Neural progenitor cell (in vitro differentiated cells): ENCODE measurements at regions not wholly inside any gene's neighbourhood (a gene's known extent, or its start where the extent isn't known, plus 50 kb on each side); places are given as distances from the start of the nearest gene placed in this dataset.
"Not testable (repeated sequence)": the region's sequence is repeated elsewhere in the genome, so short reads cannot be mapped to it uniquely, and the experiment has no call there.

Experiments
- DNase-seq: peaks from one replicate; pipeline ENCODE4 v3.0.0-alpha.2; 2016; ENCODE audit warnings: low spot score
- H2AFZ ChIP-seq: fragments of 200-600 bp; sonication (generic); replicated peaks from 2 replicates; pipeline ENCODE4 v1.6.1; 2016; ENCODE audit warnings: antibody characterized with exemption
- H3F3A ChIP-seq: fragments of 200-600 bp; sonication (generic); 2 replicates; pipeline ENCODE4 v1.6.1; 2016; ENCODE audit warnings: antibody characterized with exemption, low read depth
- H3K27ac ChIP-seq: fragments of 200-600 bp; sonication (generic); 2 replicates; pipeline ENCODE4 v1.5.1; 2016; ENCODE audit warnings: mild to moderate bottlenecking
- H3K27me3 ChIP-seq: fragments of 200-600 bp; sonication (generic); 2 replicates; pipeline ENCODE4 v1.6.1; 2016; ENCODE audit warnings: mild to moderate bottlenecking, moderate library complexity
- H3K36me3 ChIP-seq: fragments of 200-600 bp; sonication (generic); 2 replicates; pipeline ENCODE4 v1.5.1; 2016
- H3K4me1 ChIP-seq: fragments of 200-600 bp; sonication (generic); 2 replicates; pipeline ENCODE4 v1.6.1; 2016; ENCODE audit warnings: mixed run types
- H3K4me2 ChIP-seq: fragments of 200-600 bp; sonication (generic); 2 replicates; pipeline ENCODE4 v1.6.1; 2016
- H3K4me3 ChIP-seq: fragments of 200-600 bp; sonication (generic); 2 replicates; pipeline ENCODE4 v1.5.1; 2016
- H3K79me2 ChIP-seq: fragments of 200-600 bp; sonication (generic); 2 replicates; pipeline ENCODE4 v1.6.1; 2016; ENCODE audit warnings: low read depth
- H3K9ac ChIP-seq: fragments of 200-600 bp; sonication (generic); 2 replicates; pipeline ENCODE4 v1.6.1; 2016
- H3K9me3 ChIP-seq: fragments of 200-600 bp; sonication (generic); 2 replicates; pipeline ENCODE4 v1.5.1; 2016; ENCODE audit warnings: low read depth
- H4K20me1 ChIP-seq: fragments of 200-600 bp; sonication (generic); 2 replicates; pipeline ENCODE4 v1.6.1; 2016; ENCODE audit warnings: low read depth
- H3K27ac Mint-ChIP-seq: 3 replicates; pipeline ENCODE4 v1.8.0; 2021; ENCODE audit warnings: mixed read lengths
- H3K27me3 Mint-ChIP-seq: 2 replicates; pipeline ENCODE4 v1.8.0; 2022; ENCODE audit warnings: low read depth, mild to moderate bottlenecking, inconsistent platforms, moderate library complexity, mixed read lengths; ENCODE audit not compliant: insufficient read depth
- H3K36me3 Mint-ChIP-seq: 3 replicates; pipeline ENCODE4 v1.8.0; 2021; ENCODE audit warnings: mixed read lengths
- H3K4me1 Mint-ChIP-seq: 3 replicates; pipeline ENCODE4 v1.8.0; 2021; ENCODE audit warnings: mixed read lengths
- H3K4me3 Mint-ChIP-seq: 3 replicates; pipeline ENCODE4 v1.8.0; 2021; ENCODE audit warnings: mild to moderate bottlenecking, moderate library complexity, mixed read lengths
- H3K9me3 Mint-ChIP-seq: 3 replicates; pipeline ENCODE4 v1.8.0; 2020; ENCODE audit warnings: mixed read lengths
- EZH2 ChIP-seq: fragments of 200-600 bp; sonication (generic); IDR thresholded peaks from 2 replicates; pipeline ENCODE4 v1.6.1; 2017; ENCODE audit warnings: antibody characterized with exemption, mild to moderate bottlenecking, moderate library complexity
- EZH2phosphoT487 ChIP-seq: fragments of 200-600 bp; sonication (generic); IDR thresholded peaks from 2 replicates; pipeline ENCODE4 v1.6.1; 2017; ENCODE audit warnings: antibody characterized with exemption
- TF ChIP-seq, protein P1 (sequence below): fragments of 200-600 bp; sonication (generic); IDR thresholded peaks from 2 replicates; pipeline ENCODE4 v1.5.1; 2017; ENCODE audit warnings: antibody characterized with exemption, mild to moderate bottlenecking

DNA sequence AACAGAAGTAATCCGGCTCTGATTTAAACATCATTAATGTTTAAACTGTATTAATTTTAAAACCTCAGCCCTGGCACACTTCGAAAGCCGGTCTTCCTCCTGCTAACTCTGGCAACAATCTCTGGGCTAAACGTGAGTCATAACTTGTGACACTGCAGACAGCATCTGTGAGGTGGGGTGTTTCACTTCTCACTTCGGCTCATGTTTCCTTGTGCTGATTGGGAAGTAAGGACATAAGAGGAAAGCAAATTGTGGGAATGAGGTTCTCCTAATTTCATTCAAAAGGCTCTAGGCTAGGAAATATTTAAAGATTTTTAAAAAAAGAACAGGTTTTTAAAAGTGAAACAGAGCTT is 139.9 kb upstream of the USP9X start:
- Histone ChIP-seq H3K36me3 (no peaks in the 10 kb centered on the region), H3K27ac (no peak overlapping the region), H3K4me2 (no peak overlapping the region), H3K9me3 (peaks cover 5% of the 10 kb centered on the region), H3F3A (peaks cover 3% of the 10 kb centered on the region), H3K9ac (no peak overlapping the region), H3K4me1 (peaks cover 8% of the 10 kb centered on the region), H3K79me2 (no peaks in the 10 kb centered on the region), H3K27me3 (no peaks in the 10 kb centered on the region), H3K4me3 (no peak overlapping the region), H4K20me1 (no peaks in the 10 kb centered on the region), H2AFZ (no peak overlapping the region)
- no peak overlapping the region for H3K27ac Mint-ChIP-seq
- peaks cover 7% of the 10 kb centered on the region for H3K9me3 Mint-ChIP-seq
- no peaks in the 10 kb centered on the region for H3K27me3 Mint-ChIP-seq
- H3K36me3 Mint-ChIP-seq: no peaks in the 10 kb centered on the region
- no peak for TF ChIP-seq EZH2phosphoT487
- TF ChIP-seq, protein P1, sequence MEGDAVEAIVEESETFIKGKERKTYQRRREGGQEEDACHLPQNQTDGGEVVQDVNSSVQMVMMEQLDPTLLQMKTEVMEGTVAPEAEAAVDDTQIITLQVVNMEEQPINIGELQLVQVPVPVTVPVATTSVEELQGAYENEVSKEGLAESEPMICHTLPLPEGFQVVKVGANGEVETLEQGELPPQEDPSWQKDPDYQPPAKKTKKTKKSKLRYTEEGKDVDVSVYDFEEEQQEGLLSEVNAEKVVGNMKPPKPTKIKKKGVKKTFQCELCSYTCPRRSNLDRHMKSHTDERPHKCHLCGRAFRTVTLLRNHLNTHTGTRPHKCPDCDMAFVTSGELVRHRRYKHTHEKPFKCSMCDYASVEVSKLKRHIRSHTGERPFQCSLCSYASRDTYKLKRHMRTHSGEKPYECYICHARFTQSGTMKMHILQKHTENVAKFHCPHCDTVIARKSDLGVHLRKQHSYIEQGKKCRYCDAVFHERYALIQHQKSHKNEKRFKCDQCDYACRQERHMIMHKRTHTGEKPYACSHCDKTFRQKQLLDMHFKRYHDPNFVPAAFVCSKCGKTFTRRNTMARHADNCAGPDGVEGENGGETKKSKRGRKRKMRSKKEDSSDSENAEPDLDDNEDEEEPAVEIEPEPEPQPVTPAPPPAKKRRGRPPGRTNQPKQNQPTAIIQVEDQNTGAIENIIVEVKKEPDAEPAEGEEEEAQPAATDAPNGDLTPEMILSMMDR: no peak
- no peak for TF ChIP-seq EZH2
- no peak overlapping the region for H3K4me3 Mint-ChIP-seq
- no peaks in the 10 kb centered on the region for H3K4me1 Mint-ChIP-seq
- no peak for DNase-seq

DNA sequence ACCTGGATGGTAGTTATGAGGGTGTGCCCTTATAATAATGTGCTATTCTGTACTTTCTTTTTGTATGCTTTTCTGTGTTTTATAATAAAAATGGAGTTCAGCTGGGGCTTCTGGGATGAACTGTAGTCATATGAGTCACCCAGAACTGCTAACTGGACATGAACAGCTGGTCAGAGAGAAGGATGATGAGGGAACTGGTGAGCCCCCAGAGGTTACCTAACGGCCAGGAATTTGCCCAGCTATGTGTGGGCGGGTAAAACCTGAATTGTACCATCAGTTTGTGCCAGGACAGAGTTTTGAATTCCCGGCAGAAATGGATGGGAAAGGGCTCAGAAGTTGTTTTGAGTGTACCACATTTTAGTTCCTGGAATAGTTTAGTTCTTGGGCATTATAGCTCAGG is 138.0 kb upstream of the USP9X start:
- Mint-ChIP-seq H3K9me3 (peaks cover 8% of the 10 kb centered on the region), H3K36me3 (no peaks in the 10 kb centered on the region), H3K4me3 (no peak overlapping the region), H3K4me1 (no peaks in the 10 kb centered on the region), H3K27ac (no peak overlapping the region), H3K27me3 (no peaks in the 10 kb centered on the region)
- Histone ChIP-seq H3K4me3 (no peak overlapping the region), H3K9ac (no peak overlapping the region), H3K36me3 (no peaks in the 10 kb centered on the region), H3K27ac (no peak overlapping the region), H4K20me1 (no peaks in the 10 kb centered on the region), H2AFZ (no peak overlapping the region), H3F3A (peaks cover 3% of the 10 kb centered on the region), H3K9me3 (peaks cover 5% of the 10 kb centered on the region), H3K4me1 (peaks cover 8% of the 10 kb centered on the region), H3K27me3 (no peaks in the 10 kb centered on the region), H3K4me2 (no peak overlapping the region), H3K79me2 (no peaks in the 10 kb centered on the region)
- no peak for DNase-seq
- TF ChIP-seq EZH2 (no peak), EZH2phosphoT487 (no peak)
- TF ChIP-seq, protein P1: no peak

DNA sequence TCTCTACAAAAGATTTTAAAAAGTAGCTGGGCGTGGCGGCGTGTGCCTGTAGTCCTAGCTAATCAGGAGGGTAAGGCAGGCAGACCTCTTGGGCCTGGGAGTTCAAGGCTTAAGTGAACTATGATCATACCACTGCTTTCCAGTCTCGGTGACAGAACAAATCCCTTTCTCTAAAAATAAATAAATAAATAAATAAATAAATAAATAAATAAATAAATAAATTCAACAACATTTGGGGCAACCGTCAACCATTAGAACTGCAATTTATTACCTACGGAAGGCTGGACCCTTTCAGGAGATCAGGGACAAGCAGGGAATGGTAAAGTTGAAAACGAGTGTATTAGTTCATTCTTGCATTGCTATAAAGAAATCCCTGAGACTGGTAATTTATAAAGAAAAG is 136.2 kb upstream of the USP9X start:
- Histone ChIP-seq H3K4me2 (no peak overlapping the region), H3K4me3 (no peak overlapping the region), H3K27me3 (no peaks in the 10 kb centered on the region), H2AFZ (no peak overlapping the region), H3F3A (peaks cover 3% of the 10 kb centered on the region), H3K4me1 (peaks cover 8% of the 10 kb centered on the region), H3K27ac (no peak overlapping the region), H4K20me1 (no peaks in the 10 kb centered on the region), H3K79me2 (no peaks in the 10 kb centered on the region), H3K9me3 (peaks cover 5% of the 10 kb centered on the region), H3K36me3 (no peaks in the 10 kb centered on the region), H3K9ac (no peak overlapping the region)
- H3K9me3 Mint-ChIP-seq: peaks cover 6% of the 10 kb centered on the region
- no peak overlapping the region for H3K4me3 Mint-ChIP-seq
- no peak for TF ChIP-seq EZH2phosphoT487
- TF ChIP-seq EZH2: no peak
- TF ChIP-seq, protein P1: no peak
- H3K27me3 Mint-ChIP-seq: no peaks in the 10 kb centered on the region
- H3K4me1 Mint-ChIP-seq: no peaks in the 10 kb centered on the region
- DNase-seq: no peak
- no peak overlapping the region for H3K27ac Mint-ChIP-seq
- no peaks in the 10 kb centered on the region for H3K36me3 Mint-ChIP-seq

DNA sequence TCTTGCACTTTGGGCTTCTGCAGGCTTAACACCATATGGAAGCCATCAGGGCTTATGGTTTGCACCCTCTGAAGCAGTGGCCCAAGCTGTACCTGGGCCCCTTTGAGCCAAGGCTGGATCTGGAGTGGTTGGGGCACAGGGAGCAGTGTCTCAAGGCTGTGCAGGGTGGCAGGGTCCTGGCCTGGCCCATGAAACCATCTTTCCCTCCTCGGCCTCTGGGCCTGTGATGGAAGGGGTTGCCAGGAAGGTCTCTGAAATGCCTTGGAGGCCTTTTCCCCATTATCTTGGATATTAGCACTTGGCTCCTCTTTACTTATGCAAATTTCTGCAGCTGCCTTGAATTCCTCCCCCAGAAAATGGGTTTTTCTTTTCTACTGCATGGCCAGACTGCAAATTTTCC is 134.7 kb upstream of the USP9X start:
- Histone ChIP-seq H3K9ac (no peak overlapping the region), H2AFZ (no peak overlapping the region), H3K27me3 (no peaks in the 10 kb centered on the region), H3K36me3 (no peaks in the 10 kb centered on the region), H3F3A (peaks cover 3% of the 10 kb centered on the region), H3K27ac (no peak overlapping the region), H4K20me1 (no peaks in the 10 kb centered on the region), H3K4me1 (peaks cover 8% of the 10 kb centered on the region), H3K4me3 (no peak overlapping the region), H3K79me2 (no peaks in the 10 kb centered on the region), H3K4me2 (no peak overlapping the region), H3K9me3 (peaks cover 5% of the 10 kb centered on the region)
- no peak for DNase-seq
- Mint-ChIP-seq H3K27ac (no peak overlapping the region), H3K4me1 (no peaks in the 10 kb centered on the region), H3K9me3 (peaks cover 6% of the 10 kb centered on the region), H3K27me3 (no peaks in the 10 kb centered on the region), H3K36me3 (no peaks in the 10 kb centered on the region), H3K4me3 (no peak overlapping the region)
- TF ChIP-seq EZH2 (no peak), EZH2phosphoT487 (no peak)
- TF ChIP-seq, protein P1: no peak

DNA sequence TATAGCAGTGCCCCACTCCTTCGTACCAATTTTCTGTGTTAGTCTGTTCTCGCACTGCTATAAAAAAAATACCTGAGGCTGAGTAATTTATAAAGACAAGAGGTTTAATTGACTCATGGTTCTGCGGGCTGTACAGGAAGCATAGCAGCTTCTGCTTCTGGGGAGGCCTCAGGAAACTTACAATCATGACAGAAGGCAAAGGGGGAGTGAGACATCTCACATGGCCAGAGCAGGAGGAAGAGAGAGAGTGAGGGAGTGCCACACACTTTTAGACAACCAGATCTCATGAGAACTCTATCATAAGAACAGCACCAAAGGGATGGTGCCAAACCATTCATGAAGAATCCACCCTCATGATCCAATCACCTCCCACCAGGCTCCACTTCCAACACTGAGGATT is 133.8 kb upstream of the USP9X start:
- not testable (repeated sequence) for H3K4me3 ChIP-seq, H2AFZ ChIP-seq, H3K36me3 ChIP-seq, H4K20me1 ChIP-seq, H3K27me3 ChIP-seq, H3K4me1 Mint-ChIP-seq, DNase-seq, H3K27ac Mint-ChIP-seq, H3K9me3 ChIP-seq, H3K79me2 ChIP-seq, H3K27me3 Mint-ChIP-seq, H3K4me1 ChIP-seq, H3K36me3 Mint-ChIP-seq, H3K27ac ChIP-seq, H3K9me3 Mint-ChIP-seq, H3K4me3 Mint-ChIP-seq, H3F3A ChIP-seq, H3K4me2 ChIP-seq, H3K9ac ChIP-seq
